Neural crest cell (in vitro differentiated cells): ENCODE measurements at regions not wholly inside any gene's neighbourhood (a gene's known extent, or its start where the extent isn't known, plus 50 kb on each side); places are given as distances from the start of the nearest gene placed in this dataset.
"Not testable (repeated sequence)": the region's sequence is repeated elsewhere in the genome, so short reads cannot be mapped to it uniquely, and the experiment has no call there.

ENCODE experiments used
- DNase-seq: peaks from one replicate; pipeline ENCODE4 v3.0.0; 2021; ENCODE audit warnings: low read depth, mixed read lengths, low spot score
- H3K27ac Mint-ChIP-seq: one replicate; pipeline ENCODE4 v1.8.0; 2021; ENCODE audit warnings: mild to moderate bottlenecking, mixed read lengths; ENCODE audit not compliant: unreplicated experiment
- H3K27me3 Mint-ChIP-seq: 2 replicates; pipeline ENCODE4 v1.8.0; 2021; ENCODE audit warnings: low read depth, mild to moderate bottlenecking, mixed read lengths
- H3K36me3 Mint-ChIP-seq: 2 replicates; pipeline ENCODE4 v1.8.0; 2021; ENCODE audit warnings: low read depth, mild to moderate bottlenecking, mixed read lengths
- H3K4me1 Mint-ChIP-seq: 2 replicates; pipeline ENCODE4 v1.8.0; 2021; ENCODE audit warnings: mixed read lengths
- H3K4me3 Mint-ChIP-seq: one replicate; pipeline ENCODE4 v1.8.0; 2021; ENCODE audit warnings: mild to moderate bottlenecking, mixed read lengths
- H3K9me3 Mint-ChIP-seq: 2 replicates; pipeline ENCODE4 v1.8.0; 2021; ENCODE audit warnings: mixed read lengths
- CTCF ChIP-seq: fragments of 200-600 bp; sonication (generic); conservative IDR thresholded peaks from 2 replicates; pipeline ENCODE4 v1.5.0; 2021; ENCODE audit warnings: antibody characterized with exemption, mild to moderate bottlenecking

GRCh38 chr14:87745507-87746118 is 247.4 kb downstream of the GALC start:
- Mint-ChIP-seq H3K36me3 (no peaks in the 10 kb centered on the region), H3K27ac (no peak overlapping the region), H3K27me3 (no peaks in the 10 kb centered on the region), H3K4me1 (peaks cover 7% of the 10 kb centered on the region), H3K4me3 (no peak overlapping the region), H3K9me3 (no peaks in the 10 kb centered on the region)
- peak; percentile 75 for TF ChIP-seq CTCF
- DNase-seq = peak; percentile 25

- not testable (repeated sequence) for H3K4me1 Mint-ChIP-seq, H3K4me3 Mint-ChIP-seq, H3K36me3 Mint-ChIP-seq, H3K9me3 Mint-ChIP-seq, H3K27me3 Mint-ChIP-seq, H3K27ac Mint-ChIP-seq, DNase-seq
Observed at GRCh38 chr14:87734577-87735360, 258.2 kb downstream of the GALC start.

- H3K36me3 Mint-ChIP-seq, DNase-seq, H3K27ac Mint-ChIP-seq, H3K4me1 Mint-ChIP-seq, H3K4me3 Mint-ChIP-seq, H3K9me3 Mint-ChIP-seq, H3K27me3 Mint-ChIP-seq: not testable (repeated sequence)
Observed at GRCh38 chr14:87733115-87733514, 259.9 kb downstream of the GALC start.

GRCh38 chr14:87732562-87732961 is 260.4 kb downstream of the GALC start:
- H3K9me3 Mint-ChIP-seq = no peaks in the 10 kb centered on the region
- H3K4me1 Mint-ChIP-seq = no peaks in the 10 kb centered on the region
- no peaks in the 10 kb centered on the region for H3K36me3 Mint-ChIP-seq
- no peaks in the 10 kb centered on the region for H3K27me3 Mint-ChIP-seq
- H3K4me3 Mint-ChIP-seq = no peak overlapping the region
- no peak overlapping the region for H3K27ac Mint-ChIP-seq
- DNase-seq = no peak
- TF ChIP-seq CTCF = no peak

GRCh38 chr14:87725318-87725717 is 267.7 kb downstream of the GALC start:
- H3K27me3 Mint-ChIP-seq = no peaks in the 10 kb centered on the region
- peaks cover 2% of the 10 kb centered on the region for H3K9me3 Mint-ChIP-seq
- no peak overlapping the region for H3K27ac Mint-ChIP-seq
- no peak for TF ChIP-seq CTCF
- H3K36me3 Mint-ChIP-seq = no peaks in the 10 kb centered on the region
- no peaks in the 10 kb centered on the region for H3K4me1 Mint-ChIP-seq
- DNase-seq = no peak
- H3K4me3 Mint-ChIP-seq = no peak overlapping the region

- TF ChIP-seq CTCF = peak; percentile 33
- Mint-ChIP-seq H3K4me1 (peaks cover 4% of the 10 kb centered on the region), H3K27me3 (peaks cover 19% of the 10 kb centered on the region), H3K4me3 (no peak overlapping the region), H3K27ac (no peak overlapping the region), H3K36me3 (no peaks in the 10 kb centered on the region), H3K9me3 (peaks cover 2% of the 10 kb centered on the region)
- no peak for DNase-seq
Observed at GRCh38 chr14:87712396-87713090, 280.4 kb downstream of the GALC start.
